Retinal pigment epithelial cell (primary cell): ENCODE measurements at regions not wholly inside any gene's neighbourhood (a gene's known extent, or its start where the extent isn't known, plus 50 kb on each side); places are given as distances from the start of the nearest gene placed in this dataset.

ENCODE experiments used
- DNase-seq: peaks from one replicate; pipeline ENCODE4 v3.0.0-alpha.2; 2010; ENCODE audit warnings: low read depth
- H3K4me3 ChIP-seq: 2 replicates; pipeline ENCODE4 v1.5.1; 2011; ENCODE audit warnings: mild to moderate bottlenecking, low read length, control low read depth, moderate library complexity
- TF ChIP-seq, protein P1 (sequence below): conservative IDR thresholded peaks from 2 replicates; pipeline ENCODE4 v1.5.1; 2011; ENCODE audit warnings: low read depth, low read length, control low read depth, inconsistent platforms

DNA sequence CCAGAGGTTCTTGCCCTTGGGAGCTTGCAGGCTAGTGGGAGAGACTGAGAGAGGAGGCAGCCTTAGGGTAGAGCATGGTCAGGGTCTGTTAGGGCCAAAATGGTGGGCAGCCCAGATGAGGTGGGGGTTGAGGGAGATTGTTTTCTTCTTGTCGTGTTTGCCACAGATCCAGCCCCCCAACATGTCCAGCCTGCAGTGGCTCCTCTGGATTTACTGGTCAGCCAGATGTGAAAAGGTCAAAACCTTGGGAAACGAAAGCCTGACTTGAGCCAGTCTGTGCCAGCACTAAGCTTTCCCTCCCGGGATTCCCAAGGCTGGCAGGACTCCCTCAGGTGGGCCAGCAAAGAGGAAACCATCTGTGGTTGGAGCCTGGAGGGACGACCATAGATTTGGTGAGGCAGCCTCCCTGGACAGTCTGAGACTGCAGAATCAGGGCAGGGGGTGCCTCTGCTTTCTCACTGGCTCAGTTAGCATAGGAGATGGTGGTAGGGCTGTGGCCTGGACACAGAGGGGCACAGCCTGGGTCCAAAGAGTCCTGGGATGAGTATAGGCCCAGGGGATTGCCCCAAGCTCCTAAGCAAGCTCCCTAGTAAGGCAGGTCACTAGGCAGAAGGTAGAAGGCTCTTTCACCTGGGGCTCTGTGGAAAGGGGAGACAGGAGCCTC lies 51.2 kb upstream of the PRR23C start:
- DNase-seq: no peak
- no peak overlapping the region for H3K4me3 ChIP-seq
- TF ChIP-seq, protein P1, sequence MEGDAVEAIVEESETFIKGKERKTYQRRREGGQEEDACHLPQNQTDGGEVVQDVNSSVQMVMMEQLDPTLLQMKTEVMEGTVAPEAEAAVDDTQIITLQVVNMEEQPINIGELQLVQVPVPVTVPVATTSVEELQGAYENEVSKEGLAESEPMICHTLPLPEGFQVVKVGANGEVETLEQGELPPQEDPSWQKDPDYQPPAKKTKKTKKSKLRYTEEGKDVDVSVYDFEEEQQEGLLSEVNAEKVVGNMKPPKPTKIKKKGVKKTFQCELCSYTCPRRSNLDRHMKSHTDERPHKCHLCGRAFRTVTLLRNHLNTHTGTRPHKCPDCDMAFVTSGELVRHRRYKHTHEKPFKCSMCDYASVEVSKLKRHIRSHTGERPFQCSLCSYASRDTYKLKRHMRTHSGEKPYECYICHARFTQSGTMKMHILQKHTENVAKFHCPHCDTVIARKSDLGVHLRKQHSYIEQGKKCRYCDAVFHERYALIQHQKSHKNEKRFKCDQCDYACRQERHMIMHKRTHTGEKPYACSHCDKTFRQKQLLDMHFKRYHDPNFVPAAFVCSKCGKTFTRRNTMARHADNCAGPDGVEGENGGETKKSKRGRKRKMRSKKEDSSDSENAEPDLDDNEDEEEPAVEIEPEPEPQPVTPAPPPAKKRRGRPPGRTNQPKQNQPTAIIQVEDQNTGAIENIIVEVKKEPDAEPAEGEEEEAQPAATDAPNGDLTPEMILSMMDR: no peak

DNA sequence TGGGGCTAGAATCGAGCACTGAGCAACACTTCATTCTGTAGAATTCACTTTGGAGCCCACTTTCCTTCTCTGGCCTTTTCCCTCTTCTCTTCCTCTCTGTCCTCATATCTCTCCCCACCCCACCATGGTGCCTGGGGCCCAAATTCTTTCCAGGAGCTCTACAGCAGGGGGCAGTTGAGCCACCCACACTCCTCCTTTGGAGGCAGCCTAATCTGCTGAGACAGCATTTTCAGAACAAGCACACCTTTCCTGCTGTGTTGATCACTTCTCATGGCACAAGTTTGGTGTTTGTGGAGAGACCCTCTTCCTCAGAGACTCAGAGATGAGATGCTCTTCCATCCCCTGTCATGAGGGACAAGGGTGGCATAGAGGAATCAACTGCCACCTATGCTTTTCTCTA lies 52.0 kb upstream of the PRR23C start:
- H3K4me3 ChIP-seq: no peak overlapping the region
- TF ChIP-seq, protein P1: no peak
- no peak for DNase-seq

DNA sequence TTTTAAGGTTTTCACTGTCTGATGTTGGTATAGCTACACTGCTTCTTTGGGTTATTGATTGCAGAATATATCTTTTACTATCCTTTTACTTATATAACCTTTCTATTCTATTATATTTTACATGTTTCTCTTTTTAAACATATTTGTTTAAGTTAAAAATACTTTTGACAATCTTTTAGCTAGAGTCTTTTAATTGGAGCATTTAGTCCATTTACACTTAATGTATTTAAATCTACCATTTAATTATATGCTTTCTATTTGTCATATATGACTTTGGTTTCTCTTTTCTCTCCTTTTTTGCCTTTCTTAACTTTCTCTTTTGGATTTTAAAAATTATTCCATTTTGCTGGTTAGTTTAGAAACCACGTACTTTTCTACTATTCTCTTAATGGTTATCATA lies 53.7 kb upstream of the PRR23C start:
- no peak overlapping the region for H3K4me3 ChIP-seq
- TF ChIP-seq, protein P1: no peak

DNA sequence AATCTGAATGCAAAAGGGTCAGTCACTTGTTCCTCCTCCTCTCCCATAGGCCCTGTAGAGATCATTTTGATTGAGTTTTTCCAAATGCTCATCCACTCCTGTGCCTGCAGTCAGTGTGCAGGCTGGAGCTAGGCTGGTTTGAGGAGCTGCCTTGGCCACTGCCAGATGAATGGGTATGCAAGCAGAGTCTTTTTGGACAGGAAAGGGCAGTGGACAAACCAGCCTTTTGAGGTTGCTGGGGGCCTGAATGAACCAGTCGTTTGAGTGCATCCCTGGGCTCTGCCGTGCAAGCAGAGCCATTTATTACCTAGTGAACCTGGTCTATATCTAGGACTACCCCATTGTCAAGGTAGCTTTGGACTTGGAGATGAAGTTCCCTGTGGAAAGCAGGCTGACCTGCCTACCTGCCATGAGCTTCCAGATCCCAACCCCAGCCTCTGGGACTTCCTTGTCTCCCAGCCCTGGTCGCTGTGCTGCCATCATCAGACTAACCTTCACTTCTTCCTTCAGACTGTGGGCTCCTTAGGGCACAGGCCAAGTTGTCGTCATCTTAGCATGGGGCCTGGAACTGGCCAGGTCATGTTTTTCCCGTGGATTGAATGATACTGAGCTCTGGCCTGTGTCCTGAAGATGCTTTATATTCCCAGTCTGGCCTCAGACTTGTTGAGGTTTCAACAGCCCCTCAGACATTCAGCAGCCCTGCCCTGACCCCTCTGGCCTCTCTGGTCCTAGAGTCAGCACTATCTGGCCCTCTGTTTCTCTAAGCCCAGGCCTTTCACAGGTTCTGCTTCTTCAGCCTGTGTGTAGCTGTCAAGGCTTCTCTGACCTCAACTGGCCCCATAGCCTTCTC lies 55.5 kb upstream of the PRR23C start:
- no peak for DNase-seq
- TF ChIP-seq, protein P1: no peak

More for the DNA sequence above, 53.7 kb upstream of the PRR23C start:
- DNase-seq: no peak

DNA sequence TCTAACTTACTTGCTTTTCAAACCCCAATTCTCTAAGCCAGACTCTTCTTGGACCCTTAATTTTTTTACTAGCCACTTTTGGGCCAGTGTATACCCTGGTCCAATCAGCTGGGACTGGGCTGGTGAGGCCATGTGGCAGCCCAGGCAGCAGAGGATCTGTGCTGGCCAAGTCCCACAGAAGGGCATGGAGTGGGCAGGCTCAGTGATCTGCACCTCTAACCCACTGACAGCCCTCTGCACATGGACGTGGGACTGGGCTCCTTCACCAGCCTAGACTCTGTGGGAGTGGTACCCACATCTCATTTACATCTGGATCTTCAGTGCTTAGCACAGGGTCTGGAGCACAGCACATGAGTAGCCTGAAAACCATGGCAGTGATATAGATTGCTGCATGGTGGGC lies 56.1 kb upstream of the PRR23C start:
- TF ChIP-seq, protein P1: no peak
- DNase-seq: no peak
- H3K4me3 ChIP-seq: no peak overlapping the region

More for the DNA sequence above, 55.5 kb upstream of the PRR23C start:
- no peak overlapping the region for H3K4me3 ChIP-seq

DNA sequence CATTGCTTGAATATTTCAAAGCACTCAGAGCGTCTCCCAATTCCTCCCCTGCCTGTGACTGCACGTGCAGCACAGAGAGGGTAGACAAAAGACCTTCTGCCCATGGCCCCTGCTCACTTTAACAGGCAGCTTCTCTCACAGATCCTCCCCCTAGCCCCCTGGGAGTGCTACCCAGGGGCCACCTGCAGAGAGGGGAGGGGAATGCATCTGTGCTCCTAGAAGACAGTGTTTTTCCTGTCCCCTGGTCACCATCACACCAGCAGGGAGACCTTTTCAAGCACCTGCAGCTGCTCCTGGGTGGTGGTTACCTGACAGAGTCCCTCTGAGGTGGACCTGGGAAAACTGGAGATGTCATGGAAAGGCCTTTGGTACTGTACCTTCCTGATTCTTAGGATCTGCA lies 56.7 kb upstream of the PRR23C start:
- TF ChIP-seq, protein P1: no peak
- no peak overlapping the region for H3K4me3 ChIP-seq
- no peak for DNase-seq

DNA sequence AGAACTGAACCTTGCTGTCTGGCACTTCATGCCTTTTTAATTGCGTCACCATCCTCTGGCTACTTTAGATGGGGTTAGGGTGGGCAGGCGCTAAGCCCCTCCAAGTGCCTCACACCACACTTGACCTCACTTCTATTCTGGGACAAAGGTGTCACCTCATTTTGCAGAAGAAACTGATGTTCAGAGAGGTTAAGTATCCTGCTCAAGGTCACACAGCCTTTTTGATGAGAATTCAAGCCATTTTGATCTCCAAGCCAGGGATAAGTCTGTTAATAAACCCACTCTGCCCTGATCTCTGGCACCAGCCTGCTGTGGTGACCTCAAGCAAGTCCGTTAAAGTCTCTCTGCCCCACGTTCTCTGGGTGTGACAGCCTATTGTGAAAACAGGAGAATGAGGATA lies 58.8 kb upstream of the PRR23C start:
- H3K4me3 ChIP-seq: no peak overlapping the region
- TF ChIP-seq, protein P1: no peak
- DNase-seq: no peak
